ENCODE measurements at regions not wholly inside any gene's neighbourhood (a gene's known extent, or its start where the extent isn't known, plus 50 kb on each side); places are given as distances from the start of the nearest gene placed in this dataset.

DNA sequence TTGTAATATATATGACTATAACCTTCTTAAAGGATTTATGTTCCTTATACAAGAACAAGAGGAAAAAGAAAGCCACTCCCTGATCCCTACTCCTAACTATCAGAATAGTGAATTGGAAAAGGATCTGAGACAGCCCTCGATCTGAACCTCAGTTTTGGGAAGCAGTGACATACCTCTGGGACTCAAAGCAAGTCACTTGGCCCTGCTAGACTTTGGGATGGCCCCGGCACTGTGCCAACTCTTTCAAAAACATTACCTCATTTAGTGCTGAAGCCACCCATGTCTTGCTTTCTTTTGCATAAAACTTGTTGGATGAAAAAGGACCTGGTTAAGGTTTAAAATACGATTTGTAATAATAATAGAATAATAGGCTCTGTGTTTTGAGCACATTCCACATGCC lies 447.3 kb downstream of the FGF9 start:
- TF ChIP-seq, protein P1, sequence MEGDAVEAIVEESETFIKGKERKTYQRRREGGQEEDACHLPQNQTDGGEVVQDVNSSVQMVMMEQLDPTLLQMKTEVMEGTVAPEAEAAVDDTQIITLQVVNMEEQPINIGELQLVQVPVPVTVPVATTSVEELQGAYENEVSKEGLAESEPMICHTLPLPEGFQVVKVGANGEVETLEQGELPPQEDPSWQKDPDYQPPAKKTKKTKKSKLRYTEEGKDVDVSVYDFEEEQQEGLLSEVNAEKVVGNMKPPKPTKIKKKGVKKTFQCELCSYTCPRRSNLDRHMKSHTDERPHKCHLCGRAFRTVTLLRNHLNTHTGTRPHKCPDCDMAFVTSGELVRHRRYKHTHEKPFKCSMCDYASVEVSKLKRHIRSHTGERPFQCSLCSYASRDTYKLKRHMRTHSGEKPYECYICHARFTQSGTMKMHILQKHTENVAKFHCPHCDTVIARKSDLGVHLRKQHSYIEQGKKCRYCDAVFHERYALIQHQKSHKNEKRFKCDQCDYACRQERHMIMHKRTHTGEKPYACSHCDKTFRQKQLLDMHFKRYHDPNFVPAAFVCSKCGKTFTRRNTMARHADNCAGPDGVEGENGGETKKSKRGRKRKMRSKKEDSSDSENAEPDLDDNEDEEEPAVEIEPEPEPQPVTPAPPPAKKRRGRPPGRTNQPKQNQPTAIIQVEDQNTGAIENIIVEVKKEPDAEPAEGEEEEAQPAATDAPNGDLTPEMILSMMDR (IDR thresholded peaks at IDR 0.05 in 4 of 5, conservative IDR thresholded peaks at IDR 0.05 in 1 of 5) = no peak
- TF ChIP-seq POLR2A (IDR thresholded peaks at IDR 0.05) = no peak
- H3K9me3 ChIP-seq = no peaks in the 10 kb centered on the region
- no peaks in the 10 kb centered on the region for H3K36me3 ChIP-seq
- DNase-seq (no peak), ATAC-seq (no peak)
- in situ Hi-C loops (cut with MboI; ENCODE audit: low sequenced_read_pairs in 4 of 4) = no loop called here
- H3K27me3 ChIP-seq = no peaks in the 10 kb centered on the region
- H3K27ac ChIP-seq = no peak overlapping the region
- intact Hi-C loops (cut with DNase I; ENCODE audit: low total_unique reads) = no loop called here
- H3K4me1 ChIP-seq = no peaks in the 10 kb centered on the region
- no peak overlapping the region for H3K4me3 ChIP-seq

DNA sequence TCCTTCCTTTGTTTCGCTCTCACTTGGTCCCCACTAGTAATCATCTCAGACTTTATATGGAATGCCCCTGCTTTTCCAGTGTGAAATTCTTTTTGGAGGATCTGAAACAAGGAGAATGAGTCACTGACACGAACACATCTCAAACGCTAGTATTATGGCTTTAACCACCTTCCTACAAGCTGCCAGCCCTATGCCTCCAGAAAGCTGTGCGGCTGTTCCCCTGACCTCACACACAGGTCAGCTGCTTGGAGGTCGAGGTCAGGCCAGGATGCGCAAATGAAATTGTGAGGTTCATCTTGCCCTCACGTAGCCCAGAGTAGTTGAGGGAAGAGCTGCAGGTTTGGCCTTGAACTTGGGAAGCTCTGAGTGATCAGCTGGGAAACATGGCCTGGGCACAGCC lies 449.8 kb downstream of the FGF9 start:
- in situ Hi-C loops (cut with MboI; ENCODE audit: low sequenced_read_pairs in 4 of 4) (no loop called here), intact Hi-C loops (cut with DNase I; ENCODE audit: low total_unique reads) (no loop called here)
- Histone ChIP-seq H3K27me3 (no peaks in the 10 kb centered on the region), H3K4me1 (no peaks in the 10 kb centered on the region), H3K4me3 (no peak overlapping the region), H3K36me3 (no peaks in the 10 kb centered on the region), H3K9me3 (no peaks in the 10 kb centered on the region), H3K27ac (no peak overlapping the region)
- DNase-seq (no peak), ATAC-seq (no peak)
- TF ChIP-seq, protein P1 (IDR thresholded peaks at IDR 0.05 in 4 of 5, conservative IDR thresholded peaks at IDR 0.05 in 1 of 5) = no peak
- no peak for TF ChIP-seq POLR2A (IDR thresholded peaks at IDR 0.05)

DNA sequence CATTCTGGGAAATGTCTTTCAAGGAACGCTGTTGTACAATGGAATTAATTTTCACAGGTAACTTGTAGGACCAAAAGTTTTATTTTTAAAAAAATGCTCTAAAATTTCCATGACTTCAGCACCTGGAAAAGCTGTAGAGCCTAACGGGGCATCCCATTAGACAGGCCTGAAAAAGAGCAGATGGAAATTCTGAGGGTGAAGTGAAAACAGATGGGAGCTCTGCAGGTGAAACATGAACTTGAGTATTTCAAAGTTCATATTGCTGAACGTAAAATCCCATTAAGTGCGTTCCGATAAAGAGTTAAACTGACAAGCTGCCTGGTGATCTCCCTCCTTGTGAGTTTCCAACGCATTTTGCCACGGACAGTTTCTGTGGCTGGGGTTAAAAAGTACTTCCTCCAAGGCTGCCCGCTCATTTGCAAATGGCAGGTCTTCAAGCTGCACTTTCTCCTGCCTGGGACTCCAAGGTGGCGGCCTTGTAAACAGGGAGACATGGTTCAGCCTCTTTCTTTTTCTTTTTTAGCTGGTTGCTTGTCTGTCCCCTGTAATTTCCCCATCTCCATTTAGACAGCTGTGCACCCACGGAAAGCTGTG lies 450.4 kb downstream of the FGF9 start:
- in situ Hi-C loops (cut with MboI; ENCODE audit: low sequenced_read_pairs in 4 of 4) (no loop called here), intact Hi-C loops (cut with DNase I; ENCODE audit: low total_unique reads) (no loop called here)

DNA sequence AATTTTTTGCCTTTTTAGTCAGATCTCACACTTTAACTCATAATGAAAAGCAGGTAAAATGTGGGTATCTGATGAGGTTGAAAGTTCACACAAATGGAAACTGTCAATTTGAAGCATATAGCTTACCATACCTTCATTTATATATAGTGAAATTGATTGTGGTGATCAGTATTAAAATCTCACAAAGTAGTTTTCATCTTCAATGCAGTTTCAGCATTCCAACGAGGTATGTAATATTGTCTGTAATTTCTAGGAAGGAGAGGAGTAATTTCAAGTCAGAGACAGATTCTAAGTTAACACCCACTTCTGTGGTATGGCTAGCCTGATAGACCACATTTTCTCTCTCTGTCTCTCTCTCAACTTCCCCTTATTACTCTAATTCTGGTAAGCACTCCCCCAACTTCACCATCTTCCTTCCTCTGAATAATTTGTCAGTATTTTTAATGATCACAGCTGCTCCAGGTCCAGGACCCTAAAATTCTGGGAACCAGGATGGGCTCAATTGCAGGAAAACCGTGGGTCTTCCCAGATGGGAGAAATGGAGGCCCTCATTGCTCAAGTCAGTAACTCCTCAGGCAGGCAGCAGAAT lies 455.7 kb downstream of the FGF9 start:
- in situ Hi-C loops (cut with MboI; ENCODE audit: low sequenced_read_pairs in 4 of 4) = no loop called here
- DNase-seq = no peak
- no peak overlapping the region for H3K4me3 ChIP-seq

More for the DNA sequence above, 450.4 kb downstream of the FGF9 start:
- H3K4me3 ChIP-seq = no peak overlapping the region
- H3K9me3 ChIP-seq = no peaks in the 10 kb centered on the region
- DNase-seq (no peak), ATAC-seq (no peak)
- TF ChIP-seq, protein P1 (IDR thresholded peaks at IDR 0.05 in 4 of 5, conservative IDR thresholded peaks at IDR 0.05 in 1 of 5) = no peak
- no peak for TF ChIP-seq POLR2A (IDR thresholded peaks at IDR 0.05)
- no peaks in the 10 kb centered on the region for H3K27me3 ChIP-seq
- H3K27ac ChIP-seq = no peak overlapping the region
- H3K36me3 ChIP-seq = no peaks in the 10 kb centered on the region
- no peaks in the 10 kb centered on the region for H3K4me1 ChIP-seq

More for the DNA sequence above, 455.7 kb downstream of the FGF9 start:
- ATAC-seq = no peak
- TF ChIP-seq, protein P1 (IDR thresholded peaks at IDR 0.05 in 4 of 5, conservative IDR thresholded peaks at IDR 0.05 in 1 of 5) = no peak
- TF ChIP-seq POLR2A (IDR thresholded peaks at IDR 0.05) = no peak
- H3K27me3 ChIP-seq = no peaks in the 10 kb centered on the region
- intact Hi-C loops (cut with DNase I; ENCODE audit: low total_unique reads) = no loop called here
- H3K27ac ChIP-seq = no peak overlapping the region
- H3K9me3 ChIP-seq = no peaks in the 10 kb centered on the region
- no peaks in the 10 kb centered on the region for H3K36me3 ChIP-seq
- no peaks in the 10 kb centered on the region for H3K4me1 ChIP-seq

Data from gastrocnemius medialis (tissue), 4 donors.